PC-3 (cell line): ENCODE measurements at regions not wholly inside any gene's neighbourhood (a gene's known extent, or its start where the extent isn't known, plus 50 kb on each side); places are given as distances from the start of the nearest gene placed in this dataset.

Source experiments
- ATAC-seq: fragments of 200-7000 bp; cut with Tn5 transposase; 2 replicates; pipeline ENCODE4 v1.9.1; 2020; ENCODE audit warnings: mild to moderate bottlenecking, moderate library complexity
- BruUV-seq: library from RNA; stranded (reverse); fragments of 400-500 nt; replicated peaks from 2 replicates; lab custom pipeline; 2021; lab: Mats Ljungman, UMichigan
- CTCF ChIA-PET: fragments of 300-600 bp; sonication (Branson Sonifier 250); formaldehyde crosslinking; loops from one replicate; lab custom pipeline; 2022; ENCODE audit warnings: antibody characterized with exemption; lab: Charles Lee
- POLR2A ChIA-PET: fragments of 300-600 bp; sonication (Branson Sonifier 250); formaldehyde crosslinking; loops from one replicate; lab custom pipeline; 2022; ENCODE audit warnings: antibody characterized with exemption; ENCODE audit not compliant: unreplicated experiment; lab: Charles Lee
- DNase-seq: peaks from one replicate; pipeline ENCODE4 v3.0.0-alpha.2; 2015
- H2AFZ ChIP-seq: fragments of 300-600 bp; sonication (generic); 2 replicates; pipeline ENCODE4 v1.6.0; 2016; ENCODE audit warnings: antibody characterized with exemption, low read length
- H3F3A ChIP-seq: fragments of 300-600 bp; sonication (generic); one replicate; pipeline ENCODE4 v1.6.0; 2017; ENCODE audit warnings: antibody characterized with exemption, low read length, control low read depth, mild to moderate bottlenecking; ENCODE audit not compliant: unreplicated experiment
- H3K27ac ChIP-seq: fragments of 300-600 bp; sonication (generic); 2 replicates; pipeline ENCODE4 v1.5.1; 2016; ENCODE audit warnings: mild to moderate bottlenecking, low read length
- H3K27me3 ChIP-seq: fragments of 300-600 bp; sonication (generic); 2 replicates; pipeline ENCODE4 v1.6.1; 2016; ENCODE audit warnings: low read length, mixed read lengths
- H3K36me3 ChIP-seq: fragments of 300-600 bp; sonication (generic); 2 replicates; pipeline ENCODE4 v1.6.1; 2016; ENCODE audit warnings: low read depth, mixed run types, low read length, mixed read lengths
- H3K4me1 ChIP-seq: fragments of 300-600 bp; sonication (generic); 2 replicates; pipeline ENCODE4 v1.5.1; 2016; ENCODE audit warnings: low read length; ENCODE audit not compliant: insufficient read depth
- H3K4me2 ChIP-seq: fragments of 300-600 bp; sonication (generic); 2 replicates; pipeline ENCODE4 v1.6.0; 2016; ENCODE audit warnings: low read length
- H3K4me3 ChIP-seq: fragments of 300-600 bp; sonication (generic); 2 replicates; pipeline ENCODE4 v1.5.1; 2016; ENCODE audit warnings: mild to moderate bottlenecking, low read length, mixed read lengths
- H3K79me2 ChIP-seq: fragments of 300-600 bp; sonication (generic); 2 replicates; pipeline ENCODE4 v1.6.1; 2017; ENCODE audit warnings: low read length, mixed read lengths
- H3K9ac ChIP-seq: fragments of 300-600 bp; sonication (generic); 2 replicates; pipeline ENCODE4 v1.6.0; 2016; ENCODE audit warnings: mild to moderate bottlenecking, low read length
- H3K9me2 ChIP-seq: fragments of 300-600 bp; sonication (generic); replicated peaks from 2 replicates; pipeline ENCODE4 v1.6.1; 2016; ENCODE audit warnings: mixed run types, low read length, mixed read lengths
- H3K9me3 ChIP-seq: fragments of 300-600 bp; sonication (generic); 2 replicates; pipeline ENCODE4 v1.6.1; 2016; ENCODE audit warnings: low read length, mixed read lengths
- H4K20me1 ChIP-seq: fragments of 300-600 bp; sonication (generic); 2 replicates; pipeline ENCODE4 v1.6.1; 2016; ENCODE audit warnings: low read length, mixed read lengths
- EZH2 ChIP-seq: fragments of 300-600 bp; sonication (generic); IDR thresholded peaks from one replicate; pipeline ENCODE4 v1.6.1; 2017; ENCODE audit warnings: antibody characterized with exemption, mild to moderate bottlenecking, low read length; ENCODE audit not compliant: unreplicated experiment
- EZH2phosphoT487 ChIP-seq: fragments of 300-600 bp; sonication (generic); IDR thresholded peaks from 2 replicates; pipeline ENCODE4 v1.6.1; 2018; ENCODE audit warnings: mild to moderate bottlenecking, antibody characterized with exemption, low read length, borderline replicate concordance
- intact Hi-C: fragments of 100-400 bp; cut with micrococcal nuclease; formaldehyde crosslinking; loops from 2 replicates; pipeline ENCODE4 v1.9.0; 2023
- TF ChIP-seq, protein P1 (sequence below): fragments of 300-600 bp; sonication (generic); conservative IDR thresholded peaks from 2 replicates; pipeline ENCODE4 v1.5.1; 2017; ENCODE audit warnings: antibody characterized with exemption, low read depth, mild to moderate bottlenecking, low read length

DNA sequence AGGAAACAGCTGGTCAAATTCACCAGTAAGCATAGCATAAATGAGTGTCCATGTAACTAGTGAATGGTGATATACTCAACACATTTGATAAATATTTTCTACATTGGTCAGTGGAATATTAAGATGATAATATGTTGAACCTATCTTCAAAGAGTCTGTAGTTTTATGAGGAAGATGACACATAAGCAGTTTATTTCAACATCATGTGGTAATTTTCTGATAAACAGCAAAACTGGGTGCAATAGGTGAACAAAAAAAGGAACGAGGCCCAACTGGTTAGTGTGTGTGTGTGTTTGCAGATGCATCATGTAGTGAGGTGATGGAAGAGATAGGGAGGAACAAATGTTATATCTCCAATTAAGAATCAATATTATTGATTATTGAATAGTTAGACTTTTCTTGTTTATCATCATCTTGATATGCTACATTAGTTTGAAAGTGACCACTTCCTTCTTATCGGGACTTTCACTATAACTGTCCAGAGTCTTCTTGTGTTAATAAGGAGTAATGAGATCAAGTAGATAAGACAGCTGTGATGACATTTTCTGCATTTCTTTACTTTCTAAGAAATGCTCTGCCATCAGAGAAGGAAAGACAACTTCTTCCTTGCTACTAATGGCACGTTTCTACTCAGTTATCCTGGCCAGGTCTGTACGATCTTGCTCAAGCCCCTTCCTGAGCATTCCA is 270.7 kb downstream of the ETS1 start:
- Histone ChIP-seq H3K9me3 (peaks cover 13% of the 10 kb centered on the region), H4K20me1 (no peaks in the 10 kb centered on the region), H3K27me3 (no peaks in the 10 kb centered on the region), H3K4me1 (no peaks in the 10 kb centered on the region), H3K79me2 (no peaks in the 10 kb centered on the region), H3K9ac (no peak overlapping the region), H3K4me2 (no peak overlapping the region), H3K36me3 (no peaks in the 10 kb centered on the region), H2AFZ (no peak overlapping the region), H3F3A (no peaks in the 10 kb centered on the region), H3K9me2 (no peaks in the 10 kb centered on the region), H3K4me3 (no peak overlapping the region), H3K27ac (no peak overlapping the region)
- CTCF ChIA-PET, result no interaction called here
- TF ChIP-seq EZH2, result no peak
- TF ChIP-seq, protein P1, sequence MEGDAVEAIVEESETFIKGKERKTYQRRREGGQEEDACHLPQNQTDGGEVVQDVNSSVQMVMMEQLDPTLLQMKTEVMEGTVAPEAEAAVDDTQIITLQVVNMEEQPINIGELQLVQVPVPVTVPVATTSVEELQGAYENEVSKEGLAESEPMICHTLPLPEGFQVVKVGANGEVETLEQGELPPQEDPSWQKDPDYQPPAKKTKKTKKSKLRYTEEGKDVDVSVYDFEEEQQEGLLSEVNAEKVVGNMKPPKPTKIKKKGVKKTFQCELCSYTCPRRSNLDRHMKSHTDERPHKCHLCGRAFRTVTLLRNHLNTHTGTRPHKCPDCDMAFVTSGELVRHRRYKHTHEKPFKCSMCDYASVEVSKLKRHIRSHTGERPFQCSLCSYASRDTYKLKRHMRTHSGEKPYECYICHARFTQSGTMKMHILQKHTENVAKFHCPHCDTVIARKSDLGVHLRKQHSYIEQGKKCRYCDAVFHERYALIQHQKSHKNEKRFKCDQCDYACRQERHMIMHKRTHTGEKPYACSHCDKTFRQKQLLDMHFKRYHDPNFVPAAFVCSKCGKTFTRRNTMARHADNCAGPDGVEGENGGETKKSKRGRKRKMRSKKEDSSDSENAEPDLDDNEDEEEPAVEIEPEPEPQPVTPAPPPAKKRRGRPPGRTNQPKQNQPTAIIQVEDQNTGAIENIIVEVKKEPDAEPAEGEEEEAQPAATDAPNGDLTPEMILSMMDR, result no peak
- no peak for TF ChIP-seq EZH2phosphoT487
- POLR2A ChIA-PET, result no interaction called here
- intact Hi-C loops, result no loop called here
- no peak for ATAC-seq
- BruUV-seq, result no TSS peak
- no peak for DNase-seq

DNA sequence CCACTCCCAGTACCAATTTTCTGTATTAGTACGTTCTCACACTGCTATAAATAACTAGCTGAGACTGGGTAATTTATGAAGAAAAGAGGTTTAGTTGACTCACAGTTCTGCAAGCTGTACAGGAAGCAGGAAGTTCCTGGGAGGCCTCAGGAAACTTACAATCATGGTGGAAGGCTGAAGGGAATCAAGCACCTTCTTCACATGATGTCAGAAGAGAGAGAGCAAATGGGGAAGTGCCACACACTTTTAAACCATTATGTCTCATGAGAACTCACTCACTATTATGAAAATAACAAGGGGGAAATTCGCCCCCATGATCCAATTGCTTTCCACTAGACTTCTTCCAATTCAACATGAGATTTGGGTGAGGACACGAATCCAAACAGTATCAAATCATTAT is 271.4 kb downstream of the ETS1 start:
- no peak overlapping the region for H2AFZ ChIP-seq
- no peaks in the 10 kb centered on the region for H3K36me3 ChIP-seq
- no peak overlapping the region for H3K9ac ChIP-seq
- POLR2A ChIA-PET, result no interaction called here
- CTCF ChIA-PET, result no interaction called here
- no peaks in the 10 kb centered on the region for H4K20me1 ChIP-seq
- H3K4me3 ChIP-seq, result no peak overlapping the region
- no peaks in the 10 kb centered on the region for H3K27me3 ChIP-seq
- H3F3A ChIP-seq, result no peaks in the 10 kb centered on the region
- no peaks in the 10 kb centered on the region for H3K4me1 ChIP-seq
- DNase-seq, result no peak
- intact Hi-C loops, result no loop called here
- H3K9me2 ChIP-seq, result no peaks in the 10 kb centered on the region
- H3K79me2 ChIP-seq, result no peaks in the 10 kb centered on the region
- no peak overlapping the region for H3K4me2 ChIP-seq
- TF ChIP-seq, protein P1, result no peak
- H3K9me3 ChIP-seq, result peaks cover 13% of the 10 kb centered on the region
- no peak for ATAC-seq
- no peak overlapping the region for H3K27ac ChIP-seq
- no TSS peak for BruUV-seq

DNA sequence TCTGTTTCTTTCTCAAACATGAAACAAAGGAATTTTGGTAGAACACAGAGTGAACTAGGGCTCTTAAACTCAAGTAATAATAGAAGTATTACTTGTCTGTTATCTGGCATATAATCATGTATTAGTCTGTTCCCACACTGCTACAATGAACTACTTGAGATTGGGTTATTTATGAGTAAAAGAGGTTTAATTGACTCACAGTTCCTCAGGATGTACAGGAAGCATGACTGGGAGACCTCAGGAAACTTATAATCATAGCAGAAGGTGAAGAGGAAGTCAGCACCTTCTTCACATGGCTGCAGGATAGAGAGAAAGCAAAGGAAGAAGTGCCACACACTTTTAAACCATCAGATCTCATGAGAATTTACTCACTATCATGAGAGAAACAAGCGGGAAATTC is 273.4 kb downstream of the ETS1 start:
- H3K27me3 ChIP-seq, result no peaks in the 10 kb centered on the region
- no TSS peak for BruUV-seq
- no peak for ATAC-seq

More for the DNA sequence above, 273.4 kb downstream of the ETS1 start:
- no peaks in the 10 kb centered on the region for H4K20me1 ChIP-seq
- no peak overlapping the region for H3K4me3 ChIP-seq
- H3K79me2 ChIP-seq, result no peaks in the 10 kb centered on the region
- H3K9me2 ChIP-seq, result no peaks in the 10 kb centered on the region
- TF ChIP-seq, protein P1, result no peak
- no peak for TF ChIP-seq EZH2
- no peak for TF ChIP-seq EZH2phosphoT487
- intact Hi-C loops, result no loop called here
- no peaks in the 10 kb centered on the region for H3K4me1 ChIP-seq
- H3K4me2 ChIP-seq, result no peak overlapping the region
- H3K36me3 ChIP-seq, result no peaks in the 10 kb centered on the region
- H2AFZ ChIP-seq, result no peak overlapping the region
- no peaks in the 10 kb centered on the region for H3F3A ChIP-seq
- POLR2A ChIA-PET, result no interaction called here
- no peak overlapping the region for H3K9ac ChIP-seq
- DNase-seq, result no peak
- CTCF ChIA-PET, result no interaction called here
- H3K27ac ChIP-seq, result no peak overlapping the region
- peaks cover 13% of the 10 kb centered on the region for H3K9me3 ChIP-seq
